ENCODE measurements at regions not wholly inside any gene's neighbourhood (a gene's known extent, or its start where the extent isn't known, plus 50 kb on each side); places are given as distances from the start of the nearest gene placed in this dataset.
"Not testable (repeated sequence)": the region's sequence is repeated elsewhere in the genome, so short reads cannot be mapped to it uniquely, and the experiment has no call there.

DNA sequence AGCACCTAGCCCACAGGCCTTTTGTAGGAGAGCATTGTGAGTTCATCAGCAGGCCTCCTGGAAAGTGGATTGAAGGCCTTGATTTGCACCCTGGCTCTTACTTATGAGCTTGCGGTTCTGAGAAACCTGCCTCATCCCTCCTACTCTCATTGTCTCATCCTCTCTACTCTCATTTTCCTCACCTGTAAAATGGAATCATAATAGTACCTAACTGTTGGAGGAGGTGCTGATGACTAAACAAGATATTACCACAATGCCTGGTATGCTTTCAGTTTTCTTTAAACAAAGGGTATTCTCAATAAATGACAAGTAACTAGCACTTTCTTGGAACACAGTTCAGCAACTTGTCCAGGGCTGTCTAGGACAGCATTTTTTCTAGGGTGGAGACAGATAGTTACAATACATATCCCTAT, 243.1 kb upstream of the MAF start:
- no peak for DNase-seq

DNA sequence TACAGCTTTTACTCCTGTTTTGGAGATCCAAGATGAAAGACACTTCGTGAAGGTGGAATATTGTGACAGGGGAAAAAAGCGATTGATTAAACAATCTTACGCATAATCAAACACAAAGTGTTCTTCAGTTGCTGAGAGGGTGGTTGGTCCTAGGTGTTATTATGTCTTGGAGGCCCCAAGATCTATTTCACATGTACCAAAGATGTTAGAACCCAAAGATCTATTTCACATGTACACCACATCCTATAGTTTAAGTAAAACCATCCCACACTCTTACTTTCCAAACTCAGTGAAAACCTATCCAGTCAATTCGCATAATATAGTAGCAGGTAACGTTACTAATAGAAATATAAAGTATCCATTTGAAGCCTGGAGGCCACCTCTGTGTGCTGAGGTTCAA, 242.6 kb upstream of the MAF start:
- DNase-seq: no peak

DNA sequence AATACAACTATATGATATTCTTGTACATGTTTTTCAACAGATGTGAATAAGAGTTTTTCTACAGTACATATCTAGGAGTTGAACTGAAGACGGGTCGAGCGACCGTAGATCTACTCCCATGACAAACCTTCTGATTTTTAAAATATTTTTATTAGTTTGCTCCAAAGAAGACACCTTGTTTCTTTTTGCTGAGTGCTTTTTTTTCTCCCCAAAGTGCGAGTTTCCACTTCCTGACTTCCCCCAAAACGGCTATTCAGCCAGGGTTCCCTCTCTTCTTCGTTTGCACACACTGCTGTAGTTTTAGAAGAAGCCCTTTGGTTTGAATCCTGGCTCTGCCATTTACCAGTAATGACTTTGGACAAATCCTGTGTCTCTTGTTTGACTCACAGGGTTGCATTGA, 241.7 kb upstream of the MAF start:
- no peak for DNase-seq

DNA sequence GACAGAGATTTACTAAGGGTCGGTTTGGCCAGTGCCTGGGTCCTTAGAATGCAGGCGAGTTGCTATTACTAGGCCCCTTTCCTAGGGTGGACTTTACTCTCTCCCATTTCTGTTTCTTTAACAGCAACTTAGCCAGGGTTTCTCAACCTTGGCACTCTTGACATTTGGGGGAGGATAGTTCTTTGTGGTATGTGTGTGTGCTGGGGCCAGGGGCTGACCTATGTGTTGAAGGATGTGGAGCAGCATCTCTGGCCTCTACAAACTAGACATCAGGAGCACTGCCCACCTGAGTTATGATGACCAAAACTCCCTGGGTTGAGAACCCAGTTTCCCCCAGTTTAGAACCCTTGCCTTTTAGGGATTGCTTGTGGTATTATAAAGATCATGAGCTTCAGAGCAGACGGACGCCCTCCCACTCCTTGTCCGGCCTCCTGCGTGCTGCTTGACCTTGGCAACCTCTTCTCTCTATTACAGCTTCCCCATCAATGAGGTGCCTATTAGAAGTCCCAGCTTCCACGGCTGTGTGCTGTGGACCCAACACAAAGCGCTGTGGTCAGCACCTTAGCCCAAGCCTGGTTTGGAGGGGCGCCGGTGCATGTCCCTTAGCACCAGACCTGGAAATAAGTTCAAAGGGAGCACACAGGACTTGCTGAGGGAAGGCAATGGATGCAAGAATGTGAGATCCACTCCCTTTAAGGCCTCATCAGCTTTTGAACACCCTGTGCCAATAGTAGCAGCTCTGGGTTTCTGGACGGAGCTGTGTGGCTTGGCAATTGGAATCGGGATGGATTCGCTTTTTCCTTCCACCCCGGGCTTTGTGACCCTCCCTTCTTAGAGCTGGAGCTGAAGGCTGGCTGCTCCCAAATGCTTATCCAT, 239.2 kb upstream of the MAF start:
- DNase-seq: no peak

DNA sequence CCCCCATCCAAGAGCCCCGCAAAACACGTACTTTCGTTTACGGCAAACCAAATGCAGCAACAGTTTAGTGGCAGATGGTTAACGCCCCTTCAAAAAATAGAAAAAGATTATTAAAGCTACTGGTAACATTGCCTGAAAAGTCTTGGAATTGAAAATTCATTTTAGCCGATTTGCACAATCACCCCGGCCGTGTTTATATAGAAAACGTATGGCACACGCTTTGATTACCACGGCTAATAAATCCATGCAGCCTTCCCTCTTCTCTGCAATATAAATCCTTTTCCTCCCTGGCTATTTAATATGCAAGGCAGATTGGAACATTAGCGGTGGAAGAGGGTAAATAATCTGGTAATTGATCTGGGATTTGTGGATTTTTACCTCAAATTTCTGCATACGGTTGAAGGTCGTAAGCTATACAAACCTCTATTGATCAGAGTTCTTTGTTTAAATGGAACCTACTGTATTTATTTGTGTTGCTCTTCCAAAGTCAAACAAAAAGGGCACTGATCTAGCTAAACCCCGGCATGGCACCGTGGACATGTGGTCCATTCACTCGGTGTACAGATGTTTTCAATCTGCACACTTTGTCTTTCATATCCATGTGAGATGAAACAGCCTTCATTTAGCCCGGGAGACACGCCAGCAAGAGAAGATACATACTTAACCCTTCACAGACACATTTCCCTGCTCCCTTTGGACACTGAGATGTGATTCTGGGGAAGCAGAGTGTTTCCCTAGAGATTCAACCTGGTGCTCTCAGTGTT, 238.1 kb upstream of the MAF start:
- no peak for DNase-seq

DNA sequence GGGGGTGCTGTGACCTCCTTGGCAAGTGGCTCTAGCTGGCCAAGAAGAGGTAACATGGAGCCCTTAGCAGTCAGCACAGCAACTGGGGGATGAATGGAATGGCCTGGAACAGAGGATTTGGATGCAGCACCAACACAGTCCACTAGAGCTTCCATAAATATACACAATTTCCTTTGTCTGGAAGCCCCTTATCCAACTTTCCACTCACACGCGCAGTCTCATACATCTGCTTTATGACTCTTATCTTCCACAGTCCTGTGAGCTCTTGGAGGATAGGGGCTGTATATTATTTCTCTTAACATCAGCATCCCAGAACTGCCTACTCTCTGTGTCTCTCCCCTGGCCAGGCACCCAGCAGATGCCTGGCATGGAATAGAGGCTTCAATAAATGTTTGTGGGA, 235.6 kb upstream of the MAF start:
- DNase-seq: no peak

DNA sequence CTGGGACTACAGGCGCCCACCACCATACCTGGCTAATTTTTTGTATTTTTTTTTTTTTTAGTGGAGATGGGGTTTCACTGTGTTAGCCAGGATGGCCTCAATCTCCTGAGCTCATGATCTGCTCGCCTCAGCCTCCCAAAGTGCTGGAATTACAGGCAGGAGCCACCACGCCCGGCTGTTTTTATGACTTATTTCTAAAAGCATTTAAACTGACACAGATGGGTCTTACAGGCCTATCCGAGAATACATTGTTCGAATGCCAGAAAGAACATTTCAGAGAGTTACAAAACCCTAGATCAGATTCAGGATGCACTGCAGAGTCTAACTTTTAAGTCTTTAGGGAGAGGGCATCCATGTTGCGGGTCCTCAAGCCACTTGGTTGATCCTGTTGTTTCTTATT, 234.7 kb upstream of the MAF start:
- DNase-seq: no peak

DNA sequence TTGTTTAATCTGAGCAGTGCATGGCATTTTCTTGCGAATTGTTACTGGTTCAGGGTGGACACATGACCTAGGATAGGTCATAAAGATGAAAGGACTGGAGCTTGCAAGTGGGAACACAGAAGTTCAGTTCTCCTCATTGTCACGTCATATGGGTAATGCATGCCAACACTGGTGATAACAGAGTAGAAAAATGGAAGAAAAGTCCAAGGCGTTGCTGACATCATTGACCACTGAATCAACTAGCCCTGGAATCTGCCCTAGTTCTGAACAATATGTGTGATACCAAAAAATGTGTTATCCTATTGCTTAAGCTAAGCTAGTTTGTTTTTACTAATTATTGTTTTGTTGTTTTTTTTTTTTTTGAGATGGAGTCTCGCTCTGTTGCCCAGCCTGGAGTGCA, 234.2 kb upstream of the MAF start:
- no peak for DNase-seq

DNA sequence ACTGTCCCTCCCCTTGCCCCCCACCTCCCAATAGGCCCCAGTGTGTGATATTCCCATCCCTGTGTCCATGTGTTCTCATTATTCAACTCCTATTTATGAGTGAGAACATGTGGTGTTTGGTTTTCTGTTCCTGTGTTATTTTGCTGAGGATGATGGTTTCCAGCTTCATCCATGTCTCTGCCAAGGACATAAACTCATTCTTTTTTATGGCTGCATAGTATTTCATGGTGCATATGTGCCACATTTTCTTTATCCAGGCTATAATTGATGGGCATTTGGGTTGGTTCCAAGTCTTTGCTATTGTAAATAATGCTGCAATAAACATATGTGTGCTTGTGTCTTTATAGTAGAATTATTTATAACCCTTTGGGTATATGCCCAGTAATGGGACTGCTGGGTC, 233.5 kb upstream of the MAF start:
- DNase-seq: not testable (repeated sequence)

DNA sequence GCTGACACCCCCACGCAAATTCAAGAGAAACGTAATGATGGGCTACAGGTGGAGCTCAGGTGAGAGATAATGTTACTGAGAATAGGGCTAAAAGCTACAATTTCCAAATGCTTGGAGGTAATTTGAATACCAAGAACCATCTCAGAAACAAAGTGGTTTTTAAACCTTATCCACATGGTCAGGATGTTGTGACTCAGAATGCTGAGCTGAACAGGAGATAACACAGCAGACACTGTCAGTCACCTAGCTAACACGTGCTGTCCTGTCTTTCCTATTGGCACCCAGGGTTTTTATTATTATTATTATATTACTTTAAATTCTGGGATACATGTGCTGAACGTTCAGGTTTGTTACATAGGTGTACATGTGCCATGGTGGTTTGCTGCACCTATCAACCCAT, 233.0 kb upstream of the MAF start:
- DNase-seq: no peak

DNA sequence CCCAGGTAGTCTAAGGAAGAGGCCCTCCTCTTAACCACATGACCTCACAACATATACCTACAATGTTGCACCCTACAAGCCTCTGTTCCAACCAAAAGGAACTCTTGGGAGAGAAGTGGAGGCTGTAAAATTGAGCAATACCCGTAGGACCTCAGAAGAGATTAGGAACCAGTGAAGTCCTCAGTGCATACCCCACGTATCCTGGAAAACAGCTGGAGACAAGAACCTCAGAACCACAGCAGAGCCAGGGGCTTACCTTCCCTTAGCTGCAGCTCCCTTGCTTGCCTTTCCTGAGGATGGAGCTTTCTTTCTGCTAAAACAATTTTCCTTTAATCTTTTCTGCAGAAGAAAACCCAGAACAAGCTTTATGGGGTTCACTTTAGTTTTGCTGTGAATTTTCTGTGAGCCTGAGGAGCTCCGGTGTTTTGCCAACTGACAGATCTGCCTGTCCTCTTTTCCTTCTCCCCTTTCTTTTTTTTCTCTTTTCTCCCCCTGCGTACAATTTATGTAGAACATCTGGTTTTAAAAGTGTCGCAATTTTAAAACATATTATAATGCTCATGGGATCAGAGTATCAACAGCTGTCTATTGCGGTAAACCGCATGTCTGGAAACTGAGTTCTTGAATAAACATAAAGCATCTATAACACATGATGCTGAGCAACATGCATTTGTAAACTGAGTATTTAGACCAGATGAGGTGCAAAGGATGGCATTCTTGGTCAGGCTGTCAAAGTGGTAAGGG, 226.4 kb upstream of the MAF start:
- no peak for DNase-seq

DNA sequence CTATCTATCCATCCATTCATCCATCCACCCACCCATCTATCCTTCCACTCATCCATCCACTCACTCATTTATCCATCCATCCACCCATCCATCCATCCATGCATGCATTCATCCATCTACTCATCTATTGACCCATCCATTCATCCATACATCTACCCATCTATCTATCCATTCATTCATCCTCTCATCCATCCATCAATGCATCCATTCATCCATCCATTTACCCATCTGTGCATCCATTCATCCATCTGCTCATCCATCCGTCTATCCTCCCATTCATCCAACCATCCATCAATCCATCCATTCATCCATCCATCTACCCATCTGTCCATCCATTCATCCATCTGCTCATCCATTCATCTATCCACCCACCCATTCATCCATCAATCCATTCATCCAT, 224.5 kb upstream of the MAF start:
- no peak for DNase-seq

DNA sequence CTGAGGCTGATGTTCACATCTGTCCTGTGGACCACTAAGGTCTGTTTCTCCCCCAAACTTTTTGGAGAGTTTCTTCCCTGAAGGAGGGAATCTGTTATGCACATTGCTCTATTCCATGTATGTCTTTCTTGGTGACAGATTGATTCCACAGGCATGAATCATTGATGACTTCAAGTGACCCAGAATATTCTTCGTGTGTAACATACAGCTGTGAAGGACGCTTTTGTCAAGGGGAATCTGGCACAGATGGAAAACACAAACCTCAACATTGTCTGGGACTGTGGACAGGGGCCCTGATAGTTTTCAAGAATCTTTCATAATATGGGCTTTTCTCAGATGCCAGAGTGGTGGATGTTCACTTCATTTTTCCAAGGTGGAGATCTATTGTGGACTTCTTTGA, 223.1 kb upstream of the MAF start:
- no peak for DNase-seq

DNA sequence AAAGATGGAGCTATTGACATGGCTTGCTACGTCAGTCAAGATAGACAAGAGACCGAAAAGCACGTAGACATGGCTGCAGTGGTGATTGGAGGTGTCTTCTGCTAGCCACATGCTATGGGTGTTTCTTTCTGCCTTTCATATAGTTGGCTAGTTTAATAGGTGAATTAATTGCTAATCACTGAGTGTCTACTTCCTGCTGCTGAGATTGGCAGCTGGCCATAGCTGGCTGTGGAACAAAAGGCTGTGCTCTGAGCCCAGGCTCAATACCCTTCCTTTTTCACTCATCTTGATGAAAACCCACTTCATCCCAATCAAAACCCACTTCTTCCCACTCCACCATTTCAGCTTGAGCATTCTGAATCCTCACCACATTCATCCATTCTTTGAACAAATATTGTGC, 221.4 kb upstream of the MAF start:
- no peak for DNase-seq

DNA sequence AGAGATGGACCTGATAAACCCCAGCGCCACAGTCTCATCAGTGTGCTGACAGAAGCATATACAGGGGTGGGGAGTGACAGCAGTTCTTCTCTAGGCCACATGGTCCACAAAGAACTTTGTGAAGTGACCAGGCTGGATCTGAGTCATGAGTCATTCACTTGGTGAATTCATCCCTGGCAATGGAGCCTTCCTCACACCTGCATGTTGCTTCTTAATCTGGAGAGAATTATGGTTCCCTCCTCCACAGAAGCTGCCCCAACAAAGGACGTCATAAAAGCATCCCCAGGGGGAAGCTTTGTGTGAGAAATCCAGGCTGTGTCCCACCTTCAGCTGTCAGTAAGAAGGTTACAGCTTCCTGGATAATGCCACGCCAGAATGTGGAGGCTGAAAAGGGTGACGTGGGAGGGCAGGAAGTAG, 215.6 kb upstream of the MAF start:
- no peak for DNase-seq

DNA sequence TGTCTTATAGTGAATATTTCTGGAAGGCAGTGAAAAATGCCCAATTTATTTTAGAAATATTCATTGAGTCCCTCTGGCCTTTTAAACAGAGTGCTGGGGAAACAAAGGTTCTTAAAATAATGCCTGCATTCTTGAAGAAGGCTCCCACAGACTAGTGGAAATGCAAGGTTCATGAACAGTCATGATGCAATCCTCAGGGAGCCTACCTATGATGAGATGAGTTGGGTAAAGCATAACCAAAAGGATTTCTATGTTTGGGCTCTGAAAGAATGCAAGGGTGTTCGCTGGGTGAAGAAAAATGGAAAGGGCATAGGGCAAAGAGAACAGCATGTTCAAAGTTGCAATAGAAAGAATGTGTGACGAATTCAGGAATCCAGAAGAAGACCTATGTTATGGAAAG, 214.5 kb upstream of the MAF start:
- no peak for DNase-seq

DNA sequence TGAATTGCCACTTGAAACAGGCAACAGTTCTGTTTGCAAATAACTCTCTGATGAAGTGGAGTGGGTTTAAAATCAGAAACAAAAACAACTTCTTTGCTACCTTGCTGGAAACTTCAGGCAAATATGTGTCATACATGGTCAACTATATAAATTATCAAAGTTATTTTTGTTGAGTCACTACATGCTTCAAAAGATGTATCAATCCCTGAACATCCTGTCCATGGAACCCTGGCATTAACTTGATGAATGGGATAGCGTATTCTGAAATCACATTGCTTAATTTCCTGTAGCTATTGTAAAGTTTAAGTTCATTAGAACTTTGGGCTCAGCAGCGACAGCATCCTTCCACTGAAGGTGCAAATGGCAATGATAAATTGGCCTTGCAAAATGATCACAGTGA, 213.6 kb upstream of the MAF start:
- DNase-seq: no peak

DNA sequence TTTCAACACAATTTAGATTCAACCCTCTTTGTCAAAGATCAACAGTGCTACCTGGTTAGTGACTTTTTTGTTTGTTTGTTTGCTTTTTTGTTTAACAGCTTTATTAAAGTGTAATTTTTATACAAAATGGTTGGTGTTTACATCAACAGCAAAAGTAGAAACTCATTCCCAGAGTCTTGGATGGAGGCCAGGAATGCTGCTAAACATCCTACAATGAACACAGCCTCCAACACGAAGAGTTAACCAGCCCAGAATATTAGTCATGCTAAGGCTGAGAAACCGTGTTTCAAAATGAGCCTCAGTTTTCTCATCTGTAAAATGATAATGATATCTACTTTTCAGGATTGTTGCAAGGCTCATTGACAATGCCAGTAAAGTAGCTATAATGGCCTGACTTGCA, 211.0 kb upstream of the MAF start:
- no peak for DNase-seq

DNA sequence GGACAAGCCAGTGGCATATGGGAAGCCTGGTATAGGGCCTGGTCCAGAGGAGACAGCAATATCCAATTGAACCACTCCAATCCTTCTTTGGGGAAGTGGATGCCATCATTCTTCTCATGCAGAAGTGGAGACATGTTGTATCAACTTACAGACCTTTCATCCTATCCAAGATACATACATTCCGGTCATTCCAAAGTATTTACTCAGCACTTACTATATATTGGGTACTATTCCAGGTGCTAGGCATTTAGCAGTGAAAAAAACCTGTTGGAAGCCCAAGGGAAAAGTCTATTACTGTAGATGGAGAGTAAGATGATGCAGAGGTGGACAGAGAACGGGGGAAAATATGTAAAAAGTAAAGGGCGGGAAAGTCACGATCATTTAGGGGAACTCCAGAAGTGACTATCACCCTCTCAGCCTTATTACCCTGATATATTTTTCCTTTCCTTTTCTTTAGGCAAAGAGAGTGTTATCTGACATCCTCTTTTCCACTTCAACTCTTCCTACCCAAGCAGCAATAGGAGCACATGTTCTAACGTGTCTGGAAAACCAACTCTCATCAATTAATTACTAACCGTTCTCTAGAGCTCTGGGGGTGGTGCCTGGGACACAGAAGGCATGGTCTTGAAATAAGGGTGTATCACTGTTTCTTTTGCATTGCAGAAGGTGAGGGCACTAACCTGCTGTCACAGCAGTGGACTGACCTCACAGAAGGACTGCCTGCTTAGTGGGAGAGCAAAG, 210.1 kb upstream of the MAF start:
- no peak for DNase-seq

DNA sequence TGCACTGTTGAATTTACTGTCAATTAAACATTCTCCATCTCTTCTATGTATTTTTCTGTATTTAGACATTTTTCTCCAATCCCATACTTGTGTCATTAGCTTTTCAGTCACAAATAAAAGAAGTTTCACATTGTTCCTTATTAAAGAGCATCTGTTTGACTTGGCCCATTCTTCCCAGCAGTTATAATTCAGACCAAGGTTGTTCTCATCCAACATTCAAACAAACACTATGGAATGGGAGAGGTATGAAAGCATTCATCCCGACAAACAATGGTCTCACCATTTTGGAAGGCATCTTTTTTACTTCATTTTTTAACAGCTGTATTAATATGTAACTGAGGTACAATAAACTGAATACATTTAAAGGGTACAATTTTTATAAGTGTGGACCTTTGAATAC, 208.8 kb upstream of the MAF start:
- no peak for DNase-seq

DNA sequence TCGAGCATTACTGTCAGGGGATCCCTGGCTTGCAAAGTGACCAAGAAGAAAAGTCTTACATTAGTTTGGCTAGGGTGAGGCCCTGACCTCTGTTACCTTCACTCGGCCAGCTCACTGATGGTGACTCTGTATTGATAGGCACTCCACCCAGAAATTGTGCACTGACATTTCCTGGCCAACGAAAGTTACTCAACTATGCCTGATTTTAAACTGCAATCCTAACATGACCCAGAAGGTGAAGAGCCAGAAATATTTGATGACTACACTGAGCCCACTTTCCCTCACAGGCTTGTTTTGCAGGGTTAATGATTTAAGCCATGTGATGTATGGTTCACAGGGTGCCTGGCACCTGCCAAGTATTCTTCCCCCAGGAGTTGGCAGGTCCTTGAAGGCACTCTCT, 208.2 kb upstream of the MAF start:
- no peak for DNase-seq

DNA sequence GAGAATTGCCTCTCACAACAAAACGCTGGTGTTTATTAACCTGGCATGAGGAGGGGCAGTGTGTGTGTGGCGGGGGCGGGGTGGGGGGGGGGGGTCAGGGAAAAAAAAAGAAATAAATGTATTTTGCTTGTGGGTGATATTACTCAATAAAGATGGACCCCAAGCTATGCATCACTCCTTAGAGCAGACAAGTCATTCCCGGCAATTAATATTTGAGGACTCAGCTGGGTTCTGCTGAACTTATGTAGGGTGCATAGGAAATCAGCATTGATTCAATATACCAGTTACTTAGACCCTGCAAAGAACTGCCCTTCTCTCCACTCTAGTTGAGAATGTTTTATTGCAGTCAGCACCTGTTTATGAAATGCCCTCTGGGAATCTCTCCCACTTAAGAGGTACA, 206.2 kb upstream of the MAF start:
- no peak for DNase-seq

DNA sequence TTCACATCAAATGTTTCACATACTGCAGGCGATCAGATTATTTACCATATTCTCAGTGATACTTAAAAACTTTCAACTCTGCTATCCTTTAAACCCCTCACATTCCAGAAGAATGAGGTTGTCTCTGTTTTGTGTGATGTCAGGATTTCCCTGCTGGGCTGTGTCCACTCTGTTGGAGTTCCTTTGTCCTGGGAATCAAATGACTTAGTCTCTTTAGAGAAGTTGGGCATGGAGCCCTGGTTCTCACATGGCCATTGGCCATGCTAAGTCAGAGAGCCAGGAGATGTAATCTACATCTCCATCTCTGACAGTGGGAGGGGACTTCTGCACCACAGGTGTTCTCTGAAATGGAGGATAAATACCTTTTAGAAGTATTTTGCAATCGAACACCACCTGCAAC, 205.1 kb upstream of the MAF start:
- DNase-seq: no peak

All from NCI-H1092 (cell line).